Immature natural killer cell (primary cell): ENCODE measurements at regions not wholly inside any gene's neighbourhood (a gene's known extent, or its start where the extent isn't known, plus 50 kb on each side); places are given as distances from the start of the nearest gene placed in this dataset.

Source experiments
- DNase-seq, 3 donors: peaks; one replicate each; pipeline ENCODE4 v3.0.0; 2022; ENCODE audit warnings: mixed read lengths in 1 of 3
- H3K27ac Mint-ChIP-seq, 6 donors: one replicate each; pipeline ENCODE4 v1.8.0; 2020; ENCODE audit warnings: mixed read lengths in 6 of 6, mild to moderate bottlenecking in 5 of 6, inconsistent platforms in 4 of 6, moderate library complexity in 3 of 6
- H3K27me3 Mint-ChIP-seq, 3 donors: one replicate each; pipeline ENCODE4 v1.8.0; 2020 to 2021; ENCODE audit warnings: low read depth in 3 of 3, mild to moderate bottlenecking in 3 of 3, mixed read lengths in 3 of 3, moderate library complexity in 3 of 3, inconsistent platforms in 1 of 3
- H3K36me3 Mint-ChIP-seq, 3 donors: one replicate each; pipeline ENCODE4 v1.8.0; 2020; ENCODE audit warnings: mixed read lengths in 3 of 3, inconsistent platforms in 2 of 3, mild to moderate bottlenecking in 2 of 3
- H3K4me1 Mint-ChIP-seq, 2 donors: one replicate each; pipeline ENCODE4 v1.8.0; 2020; ENCODE audit warnings: inconsistent platforms in 2 of 2, mild to moderate bottlenecking in 2 of 2, mixed read lengths in 2 of 2, moderate library complexity in 1 of 2
- H3K4me3 Mint-ChIP-seq, 5 donors: one replicate each; pipeline ENCODE4 v1.8.0; 2020; ENCODE audit warnings: mild to moderate bottlenecking in 5 of 5, mixed read lengths in 5 of 5, inconsistent platforms in 3 of 5, moderate library complexity in 3 of 5
- H3K9me3 Mint-ChIP-seq, 6 donors: one replicate each; pipeline ENCODE4 v1.8.0; 2020; ENCODE audit warnings: mild to moderate bottlenecking in 6 of 6, mixed read lengths in 6 of 6, inconsistent platforms in 4 of 6, moderate library complexity in 3 of 6

- Mint-ChIP-seq H3K27me3 (peaks cover 12 to 26% (median 13%) of the 10 kb centered on the region in 3 donors), H3K4me1 (peaks cover 2 to 5% of the 10 kb centered on the region in 2 donors), H3K36me3 (no peaks in the 10 kb centered on the region), H3K4me3 (no peak overlapping the region), H3K27ac (no peak overlapping the region), H3K9me3 (peaks cover 0 to 6% (median 0%) of the 10 kb centered on the region in 6 donors)
- no peak for DNase-seq
Observed at GRCh38 chr2:45172760-45173392, 163.6 kb upstream of the SIX2 start.

GRCh38 chr2:45172142-45172541 lies 162.9 kb upstream of the SIX2 start:
- Mint-ChIP-seq H3K4me3 (no peak overlapping the region), H3K36me3 (no peaks in the 10 kb centered on the region), H3K27me3 (peaks cover 14 to 28% (median 15%) of the 10 kb centered on the region in 3 donors), H3K4me1 (peaks cover 2 to 5% of the 10 kb centered on the region in 2 donors), H3K27ac (no peak overlapping the region), H3K9me3 (peaks cover 0 to 6% (median 0%) of the 10 kb centered on the region in 6 donors)
- no peak for DNase-seq

- H3K27me3 Mint-ChIP-seq: peaks cover 13 to 31% (median 14%) of the 10 kb centered on the region in 3 donors
- peaks cover 0 to 2% (median 0%) of the 10 kb centered on the region in 6 donors for H3K9me3 Mint-ChIP-seq
- H3K4me3 Mint-ChIP-seq: no peak overlapping the region
Observed at GRCh38 chr2:45171136-45171501, 161.9 kb upstream of the SIX2 start.

GRCh38 chr2:45170191-45171135 lies 161.2 kb upstream of the SIX2 start:
- DNase-seq: no peak
- Mint-ChIP-seq H3K9me3 (no peaks in the 10 kb centered on the region), H3K27ac (no peak overlapping the region), H3K4me1 (peaks cover 2 to 5% of the 10 kb centered on the region in 2 donors), H3K4me3 (no peak overlapping the region), H3K36me3 (no peaks in the 10 kb centered on the region), H3K27me3 (peaks cover 13 to 31% (median 14%) of the 10 kb centered on the region in 3 donors)

More at GRCh38 chr2:45171136-45171501, 161.9 kb upstream of the SIX2 start:
- H3K4me1 Mint-ChIP-seq: peaks cover 2 to 5% of the 10 kb centered on the region in 2 donors
- no peak for DNase-seq
- H3K27ac Mint-ChIP-seq: no peak overlapping the region
- H3K36me3 Mint-ChIP-seq: no peaks in the 10 kb centered on the region

- Mint-ChIP-seq H3K9me3 (no peaks in the 10 kb centered on the region), H3K4me3 (no peak overlapping the region), H3K36me3 (no peaks in the 10 kb centered on the region), H3K4me1 (peaks cover 2 to 5% of the 10 kb centered on the region in 2 donors), H3K27ac (no peak overlapping the region), H3K27me3 (peaks cover 12 to 28% (median 13%) of the 10 kb centered on the region in 3 donors)
- DNase-seq: no peak
Observed at GRCh38 chr2:45169339-45170190, 160.3 kb upstream of the SIX2 start.

- no peak overlapping the region for H3K27ac Mint-ChIP-seq
- peaks cover 2 to 5% of the 10 kb centered on the region in 2 donors for H3K4me1 Mint-ChIP-seq
- H3K36me3 Mint-ChIP-seq: no peaks in the 10 kb centered on the region
- H3K27me3 Mint-ChIP-seq: peaks cover 12 to 26% (median 13%) of the 10 kb centered on the region in 3 donors
- H3K9me3 Mint-ChIP-seq: no peaks in the 10 kb centered on the region
- peak overlapping the region in 3 of 5 donors; percentile 24 to 52 (median 44) for H3K4me3 Mint-ChIP-seq
- no peak for DNase-seq
Observed at GRCh38 chr2:45168711-45169338, 159.6 kb upstream of the SIX2 start.

GRCh38 chr2:45167920-45168629 lies 158.8 kb upstream of the SIX2 start:
- Mint-ChIP-seq H3K27ac (no peak overlapping the region), H3K9me3 (no peaks in the 10 kb centered on the region), H3K4me3 (no peak overlapping the region), H3K4me1 (peaks cover 2 to 5% of the 10 kb centered on the region in 2 donors), H3K36me3 (no peaks in the 10 kb centered on the region), H3K27me3 (peaks cover 12 to 27% (median 18%) of the 10 kb centered on the region in 3 donors)
- DNase-seq: no peak

- peaks cover 10 to 22% (median 15%) of the 10 kb centered on the region in 3 donors for H3K27me3 Mint-ChIP-seq
- no peaks in the 10 kb centered on the region for H3K36me3 Mint-ChIP-seq
- no peaks in the 10 kb centered on the region for H3K9me3 Mint-ChIP-seq
- no peak overlapping the region for H3K27ac Mint-ChIP-seq
- peaks cover 2 to 5% of the 10 kb centered on the region in 2 donors for H3K4me1 Mint-ChIP-seq
- H3K4me3 Mint-ChIP-seq: no peak overlapping the region
- DNase-seq: no peak
Observed at GRCh38 chr2:45166229-45166890, 157.1 kb upstream of the SIX2 start.

- no peaks in the 10 kb centered on the region for H3K36me3 Mint-ChIP-seq
- DNase-seq: no peak
- H3K4me3 Mint-ChIP-seq: no peak overlapping the region
- no peak overlapping the region for H3K27ac Mint-ChIP-seq
- H3K9me3 Mint-ChIP-seq: no peaks in the 10 kb centered on the region
- no peaks in the 10 kb centered on the region for H3K4me1 Mint-ChIP-seq
- peaks cover under 1 to 11% (median 10%) of the 10 kb centered on the region in 3 donors for H3K27me3 Mint-ChIP-seq
Observed at GRCh38 chr2:45162711-45163110, 153.5 kb upstream of the SIX2 start.

- Mint-ChIP-seq H3K27ac (no peak overlapping the region), H3K27me3 (peaks cover 0 to 9% (median 3%) of the 10 kb centered on the region in 3 donors), H3K4me1 (no peaks in the 10 kb centered on the region), H3K9me3 (peaks cover 0 to 2% (median 0%) of the 10 kb centered on the region in 6 donors), H3K36me3 (no peaks in the 10 kb centered on the region), H3K4me3 (no peak overlapping the region)
- DNase-seq: no peak
Observed at GRCh38 chr2:45156605-45157004, 147.4 kb upstream of the SIX2 start.

- DNase-seq: no peak
- Mint-ChIP-seq H3K27me3 (peaks cover 0 to 9% (median 3%) of the 10 kb centered on the region in 3 donors), H3K9me3 (peaks cover 0 to 3% (median 0%) of the 10 kb centered on the region in 6 donors), H3K4me1 (no peaks in the 10 kb centered on the region), H3K4me3 (no peak overlapping the region), H3K27ac (no peak overlapping the region), H3K36me3 (no peaks in the 10 kb centered on the region)
Observed at GRCh38 chr2:45154606-45155155, 145.4 kb upstream of the SIX2 start.

- no peak for DNase-seq
- H3K4me3 Mint-ChIP-seq: no peak overlapping the region
- H3K36me3 Mint-ChIP-seq: no peaks in the 10 kb centered on the region
Observed at GRCh38 chr2:45154144-45154543, 144.9 kb upstream of the SIX2 start.

More at GRCh38 chr2:45154144-45154543, 144.9 kb upstream of the SIX2 start:
- H3K27me3 Mint-ChIP-seq: peaks cover 0 to 6% (median 3%) of the 10 kb centered on the region in 3 donors
- H3K9me3 Mint-ChIP-seq: peaks cover 0 to 5% (median 0%) of the 10 kb centered on the region in 6 donors
- H3K27ac Mint-ChIP-seq: no peak overlapping the region
- H3K4me1 Mint-ChIP-seq: no peaks in the 10 kb centered on the region
